RWPE1 (cell line): ENCODE measurements at regions not wholly inside any gene's neighbourhood (a gene's known extent, or its start where the extent isn't known, plus 50 kb on each side); places are given as distances from the start of the nearest gene placed in this dataset.

Source experiments
- CTCF ChIA-PET: fragments of 350-600 bp; sonication (Branson Sonifier 250); formaldehyde crosslinking; extraction: SDS; loops from one replicate; lab custom pipeline; 2021; lab: Yijun Ruan, JAX
- POLR2A ChIA-PET: fragments of 400-600 bp; formaldehyde crosslinking; extraction: SDS; loops from one replicate; lab custom pipeline; 2020; ENCODE audit warnings: antibody characterized with exemption; ENCODE audit not compliant: low non-redundant PET; lab: Yijun Ruan, JAX
- DNase-seq: peaks from one replicate; pipeline ENCODE4 v3.0.0; 2012; ENCODE audit warnings: low spot score
- H3K27ac ChIP-seq: fragments of 450-650 bp; 2 replicates; pipeline ENCODE4 v1.5.1; 2017
- TF ChIP-seq, protein P1 (sequence below): fragments of 450-650 bp; conservative IDR thresholded peaks from 2 replicates; pipeline ENCODE4 v1.5.1; 2017; ENCODE audit warnings: low read depth, mild to moderate bottlenecking

- no peak for DNase-seq
- ChIA-PET CTCF (no interaction called here), POLR2A (no interaction called here)
- no peak overlapping the region for H3K27ac ChIP-seq
- TF ChIP-seq, protein P1, sequence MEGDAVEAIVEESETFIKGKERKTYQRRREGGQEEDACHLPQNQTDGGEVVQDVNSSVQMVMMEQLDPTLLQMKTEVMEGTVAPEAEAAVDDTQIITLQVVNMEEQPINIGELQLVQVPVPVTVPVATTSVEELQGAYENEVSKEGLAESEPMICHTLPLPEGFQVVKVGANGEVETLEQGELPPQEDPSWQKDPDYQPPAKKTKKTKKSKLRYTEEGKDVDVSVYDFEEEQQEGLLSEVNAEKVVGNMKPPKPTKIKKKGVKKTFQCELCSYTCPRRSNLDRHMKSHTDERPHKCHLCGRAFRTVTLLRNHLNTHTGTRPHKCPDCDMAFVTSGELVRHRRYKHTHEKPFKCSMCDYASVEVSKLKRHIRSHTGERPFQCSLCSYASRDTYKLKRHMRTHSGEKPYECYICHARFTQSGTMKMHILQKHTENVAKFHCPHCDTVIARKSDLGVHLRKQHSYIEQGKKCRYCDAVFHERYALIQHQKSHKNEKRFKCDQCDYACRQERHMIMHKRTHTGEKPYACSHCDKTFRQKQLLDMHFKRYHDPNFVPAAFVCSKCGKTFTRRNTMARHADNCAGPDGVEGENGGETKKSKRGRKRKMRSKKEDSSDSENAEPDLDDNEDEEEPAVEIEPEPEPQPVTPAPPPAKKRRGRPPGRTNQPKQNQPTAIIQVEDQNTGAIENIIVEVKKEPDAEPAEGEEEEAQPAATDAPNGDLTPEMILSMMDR = no peak
Observed at GRCh38 chr2:111684611-111685010, 199.4 kb downstream of the ANAPC1 start.

DNA sequence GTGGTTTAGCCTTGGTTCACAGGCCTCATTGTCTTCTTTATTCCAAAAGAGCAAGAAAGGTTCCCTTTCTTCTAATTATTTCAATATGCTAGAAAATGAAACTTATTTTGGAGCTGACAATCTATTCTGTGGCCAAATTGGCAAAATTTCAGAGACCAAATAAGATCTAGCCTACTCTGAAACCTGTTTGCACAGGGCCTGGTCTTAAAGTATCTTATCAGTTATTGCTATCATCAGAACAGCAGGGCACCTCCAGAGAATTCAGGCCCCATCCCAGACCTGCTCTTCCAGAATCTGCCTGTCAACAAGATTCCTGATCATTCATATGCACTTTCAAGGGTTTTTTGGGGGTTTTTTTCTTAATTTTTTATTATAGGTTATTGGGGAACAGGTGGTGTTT is 198.7 kb downstream of the ANAPC1 start:
- H3K27ac ChIP-seq = no peak overlapping the region

DNA sequence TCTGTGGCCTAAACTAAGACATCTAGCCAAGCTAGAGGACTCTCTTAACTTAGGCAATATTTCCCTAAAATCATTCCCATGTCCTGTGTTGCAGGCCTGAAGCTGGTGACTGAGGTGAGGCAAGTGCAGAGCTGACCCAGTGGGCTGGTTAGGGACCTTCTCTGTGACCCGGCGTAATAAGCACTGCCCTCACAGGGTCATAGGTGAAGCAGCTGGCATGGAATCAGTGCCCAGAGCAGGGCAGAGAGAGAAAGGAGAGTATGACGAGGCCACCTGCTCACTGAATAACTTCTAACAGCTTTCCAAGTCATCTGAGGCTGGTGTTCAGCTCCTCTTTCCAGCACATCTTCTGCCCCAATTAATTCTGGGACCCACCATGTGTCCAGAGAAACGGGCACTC is 197.0 kb downstream of the ANAPC1 start:
- no peak for DNase-seq
- ChIA-PET POLR2A (no interaction called here), CTCF (no interaction called here)
- no peak overlapping the region for H3K27ac ChIP-seq
- TF ChIP-seq, protein P1 = no peak

More for the DNA sequence above, 198.7 kb downstream of the ANAPC1 start:
- no peak for DNase-seq
- POLR2A ChIA-PET = no interaction called here
- CTCF ChIA-PET = no interaction called here
- TF ChIP-seq, protein P1 = no peak

- ChIA-PET POLR2A (no interaction called here), CTCF (no interaction called here)
- H3K27ac ChIP-seq = no peak overlapping the region
- TF ChIP-seq, protein P1 = no peak
- no peak for DNase-seq
Observed at GRCh38 chr2:111687911-111688310, 196.1 kb downstream of the ANAPC1 start.

- POLR2A ChIA-PET = no interaction called here
- no peak for DNase-seq
- TF ChIP-seq, protein P1 = no peak
- no peak overlapping the region for H3K27ac ChIP-seq
- CTCF ChIA-PET = no interaction called here
Observed at GRCh38 chr2:111688482-111688881, 195.5 kb downstream of the ANAPC1 start.

DNA sequence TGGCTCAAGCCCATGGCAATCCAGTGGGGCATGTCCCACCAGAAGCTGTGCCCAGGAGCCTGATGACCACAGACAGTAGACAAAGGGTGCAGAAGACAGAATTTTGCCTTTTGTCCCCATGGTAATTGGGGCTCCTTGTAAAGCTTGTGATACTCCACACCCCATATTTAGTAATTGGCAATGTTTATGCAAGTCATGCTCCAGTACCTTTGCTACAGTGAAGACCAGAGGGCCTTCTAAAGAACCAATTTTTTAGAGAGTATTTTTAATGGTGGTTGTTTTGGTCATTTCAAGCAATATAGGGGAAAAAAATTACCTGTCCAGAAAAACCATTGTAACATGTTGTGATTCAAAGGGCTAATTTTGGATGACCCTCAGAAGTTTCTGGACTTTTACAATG is 194.8 kb downstream of the ANAPC1 start:
- TF ChIP-seq, protein P1 = no peak
- no peak for DNase-seq
- POLR2A ChIA-PET = no interaction called here
- no peak overlapping the region for H3K27ac ChIP-seq
- CTCF ChIA-PET = no interaction called here

DNA sequence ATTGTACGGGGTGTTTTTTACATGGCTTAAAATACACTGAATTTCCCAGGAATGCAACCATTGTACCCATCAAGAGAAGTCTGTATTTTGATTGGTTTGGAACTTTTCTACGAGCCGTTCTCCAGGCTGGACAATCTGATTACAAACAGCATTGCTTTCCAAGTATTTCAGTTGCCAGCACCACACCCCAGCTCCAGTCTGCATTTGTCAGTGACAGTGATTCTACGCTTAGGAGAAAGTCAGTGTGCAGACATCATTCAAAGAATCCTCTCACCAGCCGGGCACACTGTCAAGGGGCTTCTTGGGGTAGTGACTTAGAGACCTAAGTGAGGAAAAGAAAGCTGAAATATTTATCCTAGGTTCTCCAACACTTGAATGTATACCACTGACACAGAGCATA is 194.1 kb downstream of the ANAPC1 start:
- POLR2A ChIA-PET = no interaction called here
- TF ChIP-seq, protein P1 = no peak
- no peak overlapping the region for H3K27ac ChIP-seq
- CTCF ChIA-PET = interaction anchor here (0.7 kb wide), 1 partner anchor 9 kb away, joined by 3 read pairs; no protein-coding TSS in a partner anchor
- DNase-seq = no peak
